Right kidney (tissue), 1 donor: ENCODE measurements at regions not wholly inside any gene's neighbourhood (a gene's known extent, or its start where the extent isn't known, plus 50 kb on each side); places are given as distances from the start of the nearest gene placed in this dataset.
"Not testable (repeated sequence)": the region's sequence is repeated elsewhere in the genome, so short reads cannot be mapped to it uniquely, and the experiment has no call there.

Source experiments
- DNase-seq: peaks from one replicate; pipeline ENCODE4 v3.0.0-alpha.2; 2016

GRCh38 chr10:29823553-29824080 is 188.8 kb upstream of the SVIL start:
- DNase-seq, result no peak

- no peak for DNase-seq
Measured at GRCh38 chr10:29820890-29821461, 186.2 kb upstream of the SVIL start.

- no peak for DNase-seq
Measured at GRCh38 chr10:29816801-29817558, 182.2 kb upstream of the SVIL start.

GRCh38 chr10:29815572-29815971 is 180.8 kb upstream of the SVIL start:
- no peak for DNase-seq

- peak; percentile 19 for DNase-seq
Measured at GRCh38 chr10:29811751-29812427, 177.1 kb upstream of the SVIL start.

- no peak for DNase-seq
Measured at GRCh38 chr10:29810816-29811215, 176.0 kb upstream of the SVIL start.

- not testable (repeated sequence) for DNase-seq
Measured at GRCh38 chr10:29810231-29810630, 175.5 kb upstream of the SVIL start.

- DNase-seq, result no peak
Measured at GRCh38 chr10:29809383-29809782, 174.6 kb upstream of the SVIL start.

GRCh38 chr10:29807163-29807806 is 172.5 kb upstream of the SVIL start:
- no peak for DNase-seq

GRCh38 chr10:29806350-29806788 is 171.6 kb upstream of the SVIL start:
- no peak for DNase-seq

GRCh38 chr10:29805134-29805723 is 170.5 kb upstream of the SVIL start:
- DNase-seq, result no peak

GRCh38 chr10:29804025-29804852 is 169.5 kb upstream of the SVIL start:
- no peak for DNase-seq

- no peak for DNase-seq
Measured at GRCh38 chr10:29802171-29802570, 167.4 kb upstream of the SVIL start.

GRCh38 chr10:29798921-29799690 is 164.3 kb upstream of the SVIL start:
- no peak for DNase-seq

GRCh38 chr10:29797616-29798015 is 162.8 kb upstream of the SVIL start:
- no peak for DNase-seq

- DNase-seq, result no peak
Measured at GRCh38 chr10:29795850-29796249, 161.1 kb upstream of the SVIL start.

- no peak for DNase-seq
Measured at GRCh38 chr10:29794776-29795611, 160.2 kb upstream of the SVIL start.

- no peak for DNase-seq
Measured at GRCh38 chr10:29791773-29792172, 157.0 kb upstream of the SVIL start.

- no peak for DNase-seq
Measured at GRCh38 chr10:29790207-29790606, 155.4 kb upstream of the SVIL start.

GRCh38 chr10:29788113-29788512 is 153.3 kb upstream of the SVIL start:
- no peak for DNase-seq
